ENCODE measurements at regions not wholly inside any gene's neighbourhood (a gene's known extent, or its start where the extent isn't known, plus 50 kb on each side); places are given as distances from the start of the nearest gene placed in this dataset.

DNA sequence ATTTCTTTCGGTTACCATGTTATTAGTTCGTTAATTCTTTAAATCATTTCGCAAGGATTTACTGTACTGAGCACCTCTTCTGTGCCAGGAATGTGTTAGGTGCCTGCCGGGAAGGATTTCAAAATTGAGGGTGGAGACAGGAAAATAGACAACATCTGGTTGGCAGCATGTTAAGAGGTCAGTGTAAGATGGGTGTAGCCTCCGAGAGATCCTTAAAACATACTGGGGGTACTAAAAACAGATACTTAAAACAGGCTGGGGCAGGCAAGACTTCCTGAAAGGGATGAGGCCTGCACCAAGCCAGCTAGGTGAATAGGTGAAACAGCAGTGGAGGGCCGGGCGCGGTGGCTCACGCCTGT is 178.0 kb upstream of the SGK1 start:
- TF ChIP-seq POLR2A (IDR thresholded peaks at IDR 0.05) (no peak), POLR2AphosphoS5 (IDR thresholded peaks at IDR 0.05) (no peak)
- TF ChIP-seq, protein P1, sequence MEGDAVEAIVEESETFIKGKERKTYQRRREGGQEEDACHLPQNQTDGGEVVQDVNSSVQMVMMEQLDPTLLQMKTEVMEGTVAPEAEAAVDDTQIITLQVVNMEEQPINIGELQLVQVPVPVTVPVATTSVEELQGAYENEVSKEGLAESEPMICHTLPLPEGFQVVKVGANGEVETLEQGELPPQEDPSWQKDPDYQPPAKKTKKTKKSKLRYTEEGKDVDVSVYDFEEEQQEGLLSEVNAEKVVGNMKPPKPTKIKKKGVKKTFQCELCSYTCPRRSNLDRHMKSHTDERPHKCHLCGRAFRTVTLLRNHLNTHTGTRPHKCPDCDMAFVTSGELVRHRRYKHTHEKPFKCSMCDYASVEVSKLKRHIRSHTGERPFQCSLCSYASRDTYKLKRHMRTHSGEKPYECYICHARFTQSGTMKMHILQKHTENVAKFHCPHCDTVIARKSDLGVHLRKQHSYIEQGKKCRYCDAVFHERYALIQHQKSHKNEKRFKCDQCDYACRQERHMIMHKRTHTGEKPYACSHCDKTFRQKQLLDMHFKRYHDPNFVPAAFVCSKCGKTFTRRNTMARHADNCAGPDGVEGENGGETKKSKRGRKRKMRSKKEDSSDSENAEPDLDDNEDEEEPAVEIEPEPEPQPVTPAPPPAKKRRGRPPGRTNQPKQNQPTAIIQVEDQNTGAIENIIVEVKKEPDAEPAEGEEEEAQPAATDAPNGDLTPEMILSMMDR (IDR thresholded peaks at IDR 0.05 in 8 of 11, conservative IDR thresholded peaks at IDR 0.05 in 3 of 11): no peak
- WGBS, 5 donors: 61 to 86% (median 83%) methylated on average over 5 to 9 of the region's 9 CpGs
- intact Hi-C loops (cut with DNase I; ENCODE audit: low total_unique reads): no loop called here

DNA sequence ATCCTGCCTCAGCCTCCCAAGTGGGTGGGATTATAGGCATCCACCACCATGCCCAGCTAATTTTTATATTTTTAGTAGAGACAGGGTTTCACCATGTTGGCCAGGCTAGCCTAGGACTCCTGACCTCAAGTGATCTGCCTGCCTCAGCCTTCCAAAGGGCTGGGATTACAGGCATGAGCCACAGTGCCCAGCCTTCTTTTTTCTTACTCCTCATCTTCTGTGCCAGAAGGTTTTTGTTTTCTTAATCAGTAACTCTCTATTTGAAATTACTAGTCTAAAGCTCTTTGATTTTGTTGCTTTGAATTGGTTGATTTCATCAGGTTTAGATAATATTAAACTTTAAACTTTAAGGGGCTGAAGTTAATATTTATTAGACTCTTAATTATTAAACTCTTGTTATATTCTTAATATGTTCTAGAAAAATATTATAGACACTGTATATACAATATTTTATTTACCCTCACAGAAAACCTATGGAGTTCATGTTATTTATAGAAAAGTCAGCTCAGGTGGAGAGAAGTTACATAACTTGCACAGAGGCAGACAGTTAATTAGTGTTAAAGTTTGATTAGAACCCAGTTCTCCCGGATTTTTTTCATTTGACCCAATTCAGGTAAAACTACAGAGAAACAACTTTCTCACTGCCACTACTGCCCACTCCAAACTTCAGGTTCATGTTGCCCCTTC is 177.4 kb upstream of the SGK1 start:
- DNase-seq: no peak
- 79 to 96% (median 90%) methylated on average over 1 of the region's 1 CpG for WGBS, 5 donors

More for the DNA sequence above, 178.0 kb upstream of the SGK1 start:
- DNase-seq: no peak
- Histone ChIP-seq H3K27ac (no peak overlapping the region), H3K9me3 (no peaks in the 10 kb centered on the region), H3K36me3 (no peaks in the 10 kb centered on the region), H3K27me3 (replicated peaks in 1 of 7) (no peaks in the 10 kb centered on the region), H3K4me3 (no peak overlapping the region), H3K4me1 (no peaks in the 10 kb centered on the region)

DNA sequence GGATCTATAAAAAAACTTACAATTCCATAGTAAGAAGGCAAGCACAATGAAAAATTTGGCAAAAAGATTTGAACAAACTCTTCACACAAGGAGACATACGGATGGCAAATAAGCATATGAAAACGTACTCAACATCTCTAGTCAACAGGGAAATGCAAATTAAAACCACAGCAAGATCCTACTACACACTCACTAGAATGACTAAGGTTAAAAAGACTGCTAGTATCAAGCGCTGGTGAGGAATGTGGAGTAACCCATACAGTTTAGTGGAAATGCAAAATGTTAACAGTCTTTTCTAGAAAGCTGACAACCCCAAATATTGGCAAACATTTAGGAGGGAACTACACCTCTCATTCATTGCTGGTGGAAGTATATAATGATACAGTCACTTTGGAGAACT is 175.9 kb upstream of the SGK1 start:
- TF ChIP-seq POLR2AphosphoS5 (IDR thresholded peaks at IDR 0.05) (no peak), POLR2A (IDR thresholded peaks at IDR 0.05) (no peak)
- TF ChIP-seq, protein P1 (IDR thresholded peaks at IDR 0.05 in 8 of 11, conservative IDR thresholded peaks at IDR 0.05 in 3 of 11): no peak
- H3K36me3 ChIP-seq: no peaks in the 10 kb centered on the region
- no peak for DNase-seq
- H3K27ac ChIP-seq: no peak overlapping the region
- H3K4me1 ChIP-seq: no peaks in the 10 kb centered on the region
- H3K27me3 ChIP-seq (replicated peaks in 1 of 7): no peaks in the 10 kb centered on the region
- WGBS, 5 donors: 78 to 82% (median 79%) methylated on average over 3 of the region's 3 CpGs
- H3K9me3 ChIP-seq: no peaks in the 10 kb centered on the region
- H3K4me3 ChIP-seq: no peak overlapping the region
- intact Hi-C loops (cut with DNase I; ENCODE audit: low total_unique reads): no loop called here

More for the DNA sequence above, 177.4 kb upstream of the SGK1 start:
- Histone ChIP-seq H3K27me3 (replicated peaks in 1 of 7) (no peaks in the 10 kb centered on the region), H3K36me3 (no peaks in the 10 kb centered on the region), H3K27ac (no peak overlapping the region), H3K4me3 (no peak overlapping the region), H3K4me1 (no peaks in the 10 kb centered on the region), H3K9me3 (no peaks in the 10 kb centered on the region)
- TF ChIP-seq POLR2A (IDR thresholded peaks at IDR 0.05): no peak
- TF ChIP-seq POLR2AphosphoS5 (IDR thresholded peaks at IDR 0.05): no peak
- TF ChIP-seq, protein P1 (IDR thresholded peaks at IDR 0.05 in 8 of 11, conservative IDR thresholded peaks at IDR 0.05 in 3 of 11): no peak
- intact Hi-C loops (cut with DNase I; ENCODE audit: low total_unique reads): no loop called here

DNA sequence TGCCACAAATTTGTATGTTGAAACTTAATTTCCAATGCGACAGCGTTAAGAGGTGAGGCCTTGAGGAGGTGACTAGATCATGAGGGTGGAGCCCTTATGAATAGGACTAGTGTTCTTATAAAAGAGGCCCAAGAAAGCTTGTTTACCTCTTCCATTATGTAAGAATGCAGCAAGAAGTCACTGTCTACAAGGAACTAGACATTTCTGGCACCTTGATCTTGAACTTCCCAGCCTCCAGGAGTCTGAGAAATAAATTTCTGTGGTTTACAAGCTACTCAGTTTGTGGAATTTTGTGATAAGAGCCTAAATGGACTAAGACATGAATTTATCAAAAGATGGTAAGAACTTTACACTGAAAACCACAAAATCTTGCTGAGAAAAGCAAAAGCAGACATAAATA is 173.6 kb upstream of the SGK1 start:
- H3K27me3 ChIP-seq (replicated peaks in 1 of 7): no peaks in the 10 kb centered on the region
- no peak for DNase-seq
- H3K27ac ChIP-seq: no peak overlapping the region
- H3K36me3 ChIP-seq: no peaks in the 10 kb centered on the region
- no peaks in the 10 kb centered on the region for H3K9me3 ChIP-seq
- intact Hi-C loops (cut with DNase I; ENCODE audit: low total_unique reads): no loop called here
- TF ChIP-seq POLR2AphosphoS5 (IDR thresholded peaks at IDR 0.05): no peak
- no peak for TF ChIP-seq POLR2A (IDR thresholded peaks at IDR 0.05)
- TF ChIP-seq, protein P1 (IDR thresholded peaks at IDR 0.05 in 8 of 11, conservative IDR thresholded peaks at IDR 0.05 in 3 of 11): no peak
- H3K4me3 ChIP-seq: no peak overlapping the region
- H3K4me1 ChIP-seq: no peaks in the 10 kb centered on the region
- WGBS, 5 donors: 96 to 100% (median 97%) methylated on average over 2 of the region's 2 CpGs

Measured in spleen (tissue), 11 donors.